PC-3 (cell line): ENCODE measurements at regions not wholly inside any gene's neighbourhood (a gene's known extent, or its start where the extent isn't known, plus 50 kb on each side); places are given as distances from the start of the nearest gene placed in this dataset.

Source experiments
- ATAC-seq: fragments of 200-7000 bp; cut with Tn5 transposase; 2 replicates; pipeline ENCODE4 v1.9.1; 2020; ENCODE audit warnings: mild to moderate bottlenecking, moderate library complexity
- BruUV-seq: library from RNA; stranded (reverse); fragments of 400-500 nt; replicated peaks from 2 replicates; lab custom pipeline; 2021; lab: Mats Ljungman, UMichigan
- CTCF ChIA-PET: fragments of 300-600 bp; sonication (Branson Sonifier 250); formaldehyde crosslinking; loops from one replicate; lab custom pipeline; 2022; ENCODE audit warnings: antibody characterized with exemption; lab: Charles Lee
- POLR2A ChIA-PET: fragments of 300-600 bp; sonication (Branson Sonifier 250); formaldehyde crosslinking; loops from one replicate; lab custom pipeline; 2022; ENCODE audit warnings: antibody characterized with exemption; ENCODE audit not compliant: unreplicated experiment; lab: Charles Lee
- DNase-seq: peaks from one replicate; pipeline ENCODE4 v3.0.0-alpha.2; 2015
- H2AFZ ChIP-seq: fragments of 300-600 bp; sonication (generic); 2 replicates; pipeline ENCODE4 v1.6.0; 2016; ENCODE audit warnings: antibody characterized with exemption, low read length
- H3F3A ChIP-seq: fragments of 300-600 bp; sonication (generic); one replicate; pipeline ENCODE4 v1.6.0; 2017; ENCODE audit warnings: antibody characterized with exemption, low read length, control low read depth, mild to moderate bottlenecking; ENCODE audit not compliant: unreplicated experiment
- H3K27ac ChIP-seq: fragments of 300-600 bp; sonication (generic); 2 replicates; pipeline ENCODE4 v1.5.1; 2016; ENCODE audit warnings: mild to moderate bottlenecking, low read length
- H3K27me3 ChIP-seq: fragments of 300-600 bp; sonication (generic); 2 replicates; pipeline ENCODE4 v1.6.1; 2016; ENCODE audit warnings: low read length, mixed read lengths
- H3K36me3 ChIP-seq: fragments of 300-600 bp; sonication (generic); 2 replicates; pipeline ENCODE4 v1.6.1; 2016; ENCODE audit warnings: low read depth, mixed run types, low read length, mixed read lengths
- H3K4me1 ChIP-seq: fragments of 300-600 bp; sonication (generic); 2 replicates; pipeline ENCODE4 v1.5.1; 2016; ENCODE audit warnings: low read length; ENCODE audit not compliant: insufficient read depth
- H3K4me2 ChIP-seq: fragments of 300-600 bp; sonication (generic); 2 replicates; pipeline ENCODE4 v1.6.0; 2016; ENCODE audit warnings: low read length
- H3K4me3 ChIP-seq: fragments of 300-600 bp; sonication (generic); 2 replicates; pipeline ENCODE4 v1.5.1; 2016; ENCODE audit warnings: mild to moderate bottlenecking, low read length, mixed read lengths
- H3K79me2 ChIP-seq: fragments of 300-600 bp; sonication (generic); 2 replicates; pipeline ENCODE4 v1.6.1; 2017; ENCODE audit warnings: low read length, mixed read lengths
- H3K9ac ChIP-seq: fragments of 300-600 bp; sonication (generic); 2 replicates; pipeline ENCODE4 v1.6.0; 2016; ENCODE audit warnings: mild to moderate bottlenecking, low read length
- H3K9me2 ChIP-seq: fragments of 300-600 bp; sonication (generic); replicated peaks from 2 replicates; pipeline ENCODE4 v1.6.1; 2016; ENCODE audit warnings: mixed run types, low read length, mixed read lengths
- H3K9me3 ChIP-seq: fragments of 300-600 bp; sonication (generic); 2 replicates; pipeline ENCODE4 v1.6.1; 2016; ENCODE audit warnings: low read length, mixed read lengths
- H4K20me1 ChIP-seq: fragments of 300-600 bp; sonication (generic); 2 replicates; pipeline ENCODE4 v1.6.1; 2016; ENCODE audit warnings: low read length, mixed read lengths
- EZH2 ChIP-seq: fragments of 300-600 bp; sonication (generic); IDR thresholded peaks from one replicate; pipeline ENCODE4 v1.6.1; 2017; ENCODE audit warnings: antibody characterized with exemption, mild to moderate bottlenecking, low read length; ENCODE audit not compliant: unreplicated experiment
- EZH2phosphoT487 ChIP-seq: fragments of 300-600 bp; sonication (generic); IDR thresholded peaks from 2 replicates; pipeline ENCODE4 v1.6.1; 2018; ENCODE audit warnings: mild to moderate bottlenecking, antibody characterized with exemption, low read length, borderline replicate concordance
- intact Hi-C: fragments of 100-400 bp; cut with micrococcal nuclease; formaldehyde crosslinking; loops from 2 replicates; pipeline ENCODE4 v1.9.0; 2023
- TF ChIP-seq, protein P1 (sequence below): fragments of 300-600 bp; sonication (generic); conservative IDR thresholded peaks from 2 replicates; pipeline ENCODE4 v1.5.1; 2017; ENCODE audit warnings: antibody characterized with exemption, low read depth, mild to moderate bottlenecking, low read length

DNA sequence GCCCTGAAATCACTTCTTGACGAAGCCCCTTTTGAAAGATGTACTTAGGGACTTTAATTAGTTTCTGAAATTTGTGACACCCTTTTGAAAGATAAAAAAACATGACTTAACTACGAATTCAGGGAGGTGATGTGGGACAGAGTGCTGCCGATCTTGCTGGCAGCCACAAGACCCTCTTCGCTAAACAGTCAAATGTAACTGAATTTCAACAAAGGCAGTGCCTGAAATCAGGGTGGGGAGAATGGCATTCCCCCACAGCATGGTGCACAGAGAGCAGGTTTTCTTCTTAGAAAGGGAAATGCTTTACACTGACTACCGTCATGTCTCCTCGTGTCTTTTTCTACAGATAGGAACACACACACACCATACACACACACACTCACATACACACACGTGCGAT is 640.2 kb upstream of the POU3F3 start:
- Histone ChIP-seq H3K9me2 (no peaks in the 10 kb centered on the region), H3K9ac (no peak overlapping the region), H2AFZ (no peak overlapping the region), H3K79me2 (no peaks in the 10 kb centered on the region), H3K4me3 (no peak overlapping the region), H3K27ac (no peak overlapping the region), H3K36me3 (no peaks in the 10 kb centered on the region), H3K4me2 (no peak overlapping the region), H3K9me3 (no peaks in the 10 kb centered on the region), H4K20me1 (no peaks in the 10 kb centered on the region), H3K4me1 (no peaks in the 10 kb centered on the region), H3F3A (no peaks in the 10 kb centered on the region), H3K27me3 (peaks cover 12% of the 10 kb centered on the region; the same call in 1 of the 2 replicates)
- TF ChIP-seq EZH2phosphoT487 = no peak
- TF ChIP-seq EZH2 = no peak
- TF ChIP-seq, protein P1, sequence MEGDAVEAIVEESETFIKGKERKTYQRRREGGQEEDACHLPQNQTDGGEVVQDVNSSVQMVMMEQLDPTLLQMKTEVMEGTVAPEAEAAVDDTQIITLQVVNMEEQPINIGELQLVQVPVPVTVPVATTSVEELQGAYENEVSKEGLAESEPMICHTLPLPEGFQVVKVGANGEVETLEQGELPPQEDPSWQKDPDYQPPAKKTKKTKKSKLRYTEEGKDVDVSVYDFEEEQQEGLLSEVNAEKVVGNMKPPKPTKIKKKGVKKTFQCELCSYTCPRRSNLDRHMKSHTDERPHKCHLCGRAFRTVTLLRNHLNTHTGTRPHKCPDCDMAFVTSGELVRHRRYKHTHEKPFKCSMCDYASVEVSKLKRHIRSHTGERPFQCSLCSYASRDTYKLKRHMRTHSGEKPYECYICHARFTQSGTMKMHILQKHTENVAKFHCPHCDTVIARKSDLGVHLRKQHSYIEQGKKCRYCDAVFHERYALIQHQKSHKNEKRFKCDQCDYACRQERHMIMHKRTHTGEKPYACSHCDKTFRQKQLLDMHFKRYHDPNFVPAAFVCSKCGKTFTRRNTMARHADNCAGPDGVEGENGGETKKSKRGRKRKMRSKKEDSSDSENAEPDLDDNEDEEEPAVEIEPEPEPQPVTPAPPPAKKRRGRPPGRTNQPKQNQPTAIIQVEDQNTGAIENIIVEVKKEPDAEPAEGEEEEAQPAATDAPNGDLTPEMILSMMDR = no peak
- no peak for DNase-seq
- intact Hi-C loops = no loop called here
- ATAC-seq = no peak
- no TSS peak for BruUV-seq
- POLR2A ChIA-PET = no interaction called here
- CTCF ChIA-PET = no interaction called here

DNA sequence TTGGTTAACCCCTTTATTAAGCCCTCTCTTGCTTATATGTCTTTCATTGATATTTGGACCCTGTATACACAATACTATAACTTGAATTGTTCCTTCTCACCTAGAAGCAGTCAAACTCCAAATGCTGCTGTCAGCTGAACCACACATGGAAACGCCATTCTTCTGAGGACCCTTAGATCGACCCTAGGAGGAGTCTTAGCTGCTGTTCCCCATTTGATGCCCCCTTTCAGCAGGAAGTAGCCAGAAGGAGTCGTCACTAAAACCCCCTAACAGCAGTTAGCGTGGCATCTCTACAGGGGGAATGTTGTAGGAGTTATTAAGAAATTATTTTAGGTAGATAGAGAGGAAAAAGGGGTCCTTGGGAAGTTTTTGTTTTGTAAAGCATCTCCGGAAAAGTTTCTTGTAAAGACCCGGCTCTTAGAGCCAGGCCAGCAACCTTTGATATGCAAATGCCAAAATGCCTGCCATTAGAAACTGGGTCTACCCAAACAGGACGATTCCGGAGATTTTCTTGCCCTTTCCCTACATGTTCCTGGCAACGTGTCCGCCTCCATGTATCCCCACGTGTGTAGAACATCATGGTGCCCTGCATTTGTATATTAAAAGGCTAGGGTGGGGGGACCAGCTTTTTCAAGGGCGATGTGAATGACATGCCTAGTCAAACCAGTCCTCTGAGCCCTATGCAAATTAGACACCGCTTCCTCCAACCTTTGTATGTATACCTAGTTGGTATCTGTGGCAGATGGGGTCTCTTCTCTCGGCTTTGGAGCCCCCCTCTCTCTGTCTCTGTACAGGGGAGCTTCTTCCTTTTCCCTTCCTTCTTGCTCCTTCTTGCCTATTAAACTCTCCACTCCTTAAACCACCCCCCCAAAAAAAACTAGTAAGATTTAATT is 638.4 kb upstream of the POU3F3 start:
- no peak for ATAC-seq

More for the DNA sequence above, 638.4 kb upstream of the POU3F3 start:
- Histone ChIP-seq H3K27ac (no peak overlapping the region), H3K4me2 (no peak overlapping the region), H4K20me1 (no peaks in the 10 kb centered on the region), H2AFZ (no peak overlapping the region), H3K4me1 (no peaks in the 10 kb centered on the region), H3K9ac (no peak overlapping the region), H3K79me2 (no peaks in the 10 kb centered on the region), H3K27me3 (peaks cover 12% of the 10 kb centered on the region; the same call in 1 of the 2 replicates), H3K9me3 (no peaks in the 10 kb centered on the region), H3F3A (no peaks in the 10 kb centered on the region), H3K9me2 (no peaks in the 10 kb centered on the region), H3K36me3 (no peaks in the 10 kb centered on the region), H3K4me3 (no peak overlapping the region)
- ChIA-PET CTCF (no interaction called here), POLR2A (no interaction called here)
- intact Hi-C loops = no loop called here
- TF ChIP-seq EZH2phosphoT487 (no peak), EZH2 (no peak)
- TF ChIP-seq, protein P1 = no peak
- no peak for DNase-seq
- BruUV-seq = no TSS peak
